IPS-NIHi7 (cell line): ENCODE measurements at regions not wholly inside any gene's neighbourhood (a gene's known extent, or its start where the extent isn't known, plus 50 kb on each side); places are given as distances from the start of the nearest gene placed in this dataset.
"Not testable (repeated sequence)": the region's sequence is repeated elsewhere in the genome, so short reads cannot be mapped to it uniquely, and the experiment has no call there.

ENCODE experiments used
- DNase-seq: peaks from one replicate; pipeline ENCODE4 v3.0.0; 2012; ENCODE audit warnings: mixed read lengths; ENCODE audit errors: extremely low spot score

DNA sequence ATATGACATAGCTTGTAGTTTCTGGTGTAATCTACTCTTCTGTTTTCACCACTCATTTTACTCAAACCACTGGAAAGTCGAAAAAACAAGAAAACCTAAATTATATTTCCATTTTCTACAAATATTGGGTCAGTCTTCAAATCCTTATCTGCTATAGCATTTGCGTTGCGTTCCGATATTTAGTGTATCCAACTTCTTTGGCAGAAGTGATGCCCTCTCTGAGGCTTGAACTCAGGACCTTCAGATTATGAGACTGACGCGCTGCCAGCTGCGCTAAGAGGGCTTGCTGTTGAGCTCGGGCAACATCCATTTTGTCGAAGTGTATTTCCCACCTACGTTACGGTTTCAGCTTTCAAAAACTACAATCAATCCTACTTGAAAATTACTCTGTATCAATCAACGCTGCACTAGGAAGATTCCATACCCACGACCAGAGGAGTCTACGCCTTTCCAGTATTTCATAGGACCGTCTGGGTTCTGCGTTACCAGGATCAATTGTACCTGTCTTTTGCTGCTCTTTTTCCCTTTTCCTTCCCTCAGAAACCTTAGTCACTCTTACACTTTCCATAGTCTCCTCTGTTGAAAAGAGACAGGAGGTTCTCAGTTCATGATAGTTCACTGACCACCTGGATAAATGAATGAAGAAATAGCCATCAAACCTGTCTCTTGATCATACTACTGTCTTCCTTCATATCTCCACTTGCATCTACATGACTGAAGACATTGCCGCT, 140.5 kb upstream of the ZNF322 start:
- not testable (repeated sequence) for DNase-seq

DNA sequence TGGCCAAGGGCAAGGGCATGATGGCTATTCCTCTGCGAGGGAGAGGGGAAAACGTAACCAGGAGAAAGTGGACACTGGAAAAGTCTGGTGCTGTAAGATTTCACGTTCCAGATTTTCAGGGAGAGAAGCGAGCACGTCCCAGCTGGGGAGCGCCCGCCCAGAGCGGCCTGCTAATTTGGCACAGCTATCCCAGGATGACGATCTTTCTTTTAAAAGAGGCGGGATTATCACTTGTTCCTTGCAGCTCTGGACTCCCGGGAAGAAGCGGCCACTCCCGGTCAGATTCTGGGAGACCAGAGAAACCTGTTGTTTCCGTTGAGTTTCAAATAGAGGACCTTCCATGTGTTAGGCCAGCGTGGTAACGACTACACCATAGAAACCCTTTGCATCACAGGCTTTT, 144.2 kb upstream of the ZNF322 start:
- not testable (repeated sequence) for DNase-seq

DNA sequence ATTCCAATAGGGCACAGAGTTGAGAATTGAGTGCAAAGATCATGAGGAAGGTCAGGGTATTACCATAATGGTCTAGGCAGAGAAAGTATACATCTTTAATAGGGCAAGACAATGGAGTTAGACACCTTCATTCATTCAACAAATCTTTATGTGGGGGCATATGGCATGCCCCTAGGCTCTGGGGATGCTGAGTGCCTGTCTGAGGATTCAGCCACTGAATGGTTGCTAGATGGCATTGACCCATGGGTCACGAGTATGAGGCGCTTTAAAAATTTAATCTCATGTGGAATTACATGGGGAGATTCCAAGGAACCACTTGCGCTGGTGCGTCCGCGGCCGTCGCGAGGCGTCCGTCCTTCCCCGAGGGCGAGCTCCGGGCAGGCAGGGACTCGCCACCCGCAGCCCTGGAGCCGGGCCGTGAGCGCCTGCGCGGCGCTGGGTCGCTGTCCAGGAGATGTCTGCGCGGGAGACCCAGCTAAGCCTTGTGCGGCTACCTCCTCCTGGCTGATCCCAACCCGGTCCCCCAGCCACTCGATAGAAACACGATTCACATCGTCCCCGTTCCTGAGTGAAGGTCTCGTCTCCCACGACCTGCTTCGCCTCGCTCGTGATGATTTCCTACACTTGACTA, 152.1 kb upstream of the ZNF322 start:
- DNase-seq, result not testable (repeated sequence)

DNA sequence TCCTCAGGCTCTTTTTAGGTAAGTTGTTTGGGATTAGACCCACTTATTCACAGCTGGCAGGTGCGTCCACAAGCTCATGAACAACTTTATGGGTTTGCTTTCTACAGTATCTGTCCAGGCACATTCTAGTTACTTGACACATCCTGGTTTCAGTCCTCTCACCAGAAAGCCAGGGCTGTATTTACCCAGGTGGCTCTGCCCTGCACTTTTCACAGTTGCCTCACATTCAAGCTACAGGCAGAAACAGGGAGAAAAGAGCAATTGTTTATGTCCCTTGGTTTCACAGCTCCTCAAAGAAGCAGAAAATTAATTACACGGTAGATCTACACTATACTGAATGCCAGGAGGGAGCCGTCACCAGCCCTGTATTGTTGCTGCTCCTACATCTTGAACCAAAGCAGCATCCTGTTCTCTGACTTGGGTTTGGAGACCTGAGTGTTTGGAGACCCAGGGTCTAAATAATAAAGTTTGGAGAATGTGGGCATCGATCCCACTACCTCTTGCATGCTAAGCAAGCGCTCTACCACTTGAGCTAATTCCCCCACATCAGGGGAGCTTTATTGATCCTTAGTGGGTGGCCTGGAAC, 159.2 kb upstream of the ZNF322 start:
- not testable (repeated sequence) for DNase-seq

DNA sequence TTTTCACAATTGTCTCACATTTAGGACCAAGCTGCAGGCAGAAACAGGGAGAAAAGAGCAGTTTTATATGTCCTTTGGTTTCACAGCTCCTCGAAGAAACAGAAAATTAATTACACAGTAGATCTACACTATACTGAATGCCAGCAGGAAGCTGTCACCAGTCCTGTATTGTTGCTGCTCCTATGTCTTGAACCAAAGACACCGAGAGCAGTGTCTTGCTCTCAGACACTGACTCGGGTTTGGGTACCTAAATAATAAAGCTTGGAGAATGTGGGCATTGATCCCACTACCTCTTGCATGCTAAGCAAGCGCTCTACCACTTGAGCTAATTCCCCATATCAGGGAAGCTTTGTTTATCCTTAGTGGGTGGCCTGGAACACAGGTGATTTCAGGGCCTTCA, 168.4 kb upstream of the ZNF322 start:
- DNase-seq, result not testable (repeated sequence)

DNA sequence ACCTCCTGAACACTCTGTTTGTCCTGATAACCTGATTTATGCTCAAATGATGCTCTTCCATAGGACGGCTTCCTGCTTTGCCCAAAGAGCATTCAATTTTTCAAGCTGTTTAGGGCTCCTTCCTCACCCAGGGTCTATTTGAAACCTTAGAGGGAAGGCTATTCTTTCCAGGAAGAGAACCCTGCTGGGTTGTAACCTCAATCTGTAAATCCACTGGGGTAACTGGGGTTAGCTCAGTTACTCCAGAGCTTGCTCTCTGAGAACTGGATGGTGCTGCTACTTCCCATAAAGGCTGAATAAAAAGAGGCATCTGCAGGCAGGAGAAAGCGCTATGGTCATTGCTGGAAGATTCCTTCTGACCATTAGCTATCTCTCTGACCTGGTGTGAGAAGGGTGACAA, 169.9 kb upstream of the ZNF322 start:
- DNase-seq, result not testable (repeated sequence)

DNA sequence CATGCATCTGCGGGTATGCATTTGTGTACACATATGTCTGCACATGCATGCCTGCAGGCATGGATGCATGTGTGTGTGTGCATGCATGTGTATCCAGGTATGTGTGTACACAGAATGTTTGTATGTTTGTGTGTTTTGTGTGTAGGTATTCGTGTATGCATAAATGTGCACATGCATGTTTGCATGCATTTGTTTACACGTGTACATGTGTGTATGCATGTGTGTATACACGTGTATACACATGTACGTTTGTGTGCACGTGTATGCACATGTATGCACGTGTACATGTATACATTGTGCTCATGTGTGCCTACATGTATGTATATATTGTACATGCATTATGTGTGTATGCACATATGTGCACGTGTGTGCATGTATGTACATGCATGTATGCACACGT, 171.4 kb upstream of the ZNF322 start:
- DNase-seq, result not testable (repeated sequence)

DNA sequence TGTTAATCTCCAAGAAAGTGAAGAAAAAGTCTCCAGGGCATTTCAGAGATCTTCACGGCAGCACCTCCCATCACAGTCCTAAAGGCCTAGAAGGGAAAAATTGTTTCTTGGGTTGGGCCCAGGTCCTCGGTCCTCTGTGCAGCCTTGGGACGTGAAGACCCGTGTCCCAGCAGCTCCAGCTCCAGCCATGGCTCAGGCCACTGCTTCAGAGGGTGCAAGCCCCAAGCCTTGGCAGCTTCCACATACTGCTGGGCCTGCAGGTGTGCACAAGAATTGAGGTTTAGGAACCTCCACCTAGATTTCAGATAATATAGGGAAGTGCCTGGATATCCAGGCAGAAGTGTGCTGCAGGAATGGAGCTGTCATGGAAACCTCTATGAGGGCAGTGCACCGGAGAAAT, 176.2 kb upstream of the ZNF322 start:
- DNase-seq, result not testable (repeated sequence)

DNA sequence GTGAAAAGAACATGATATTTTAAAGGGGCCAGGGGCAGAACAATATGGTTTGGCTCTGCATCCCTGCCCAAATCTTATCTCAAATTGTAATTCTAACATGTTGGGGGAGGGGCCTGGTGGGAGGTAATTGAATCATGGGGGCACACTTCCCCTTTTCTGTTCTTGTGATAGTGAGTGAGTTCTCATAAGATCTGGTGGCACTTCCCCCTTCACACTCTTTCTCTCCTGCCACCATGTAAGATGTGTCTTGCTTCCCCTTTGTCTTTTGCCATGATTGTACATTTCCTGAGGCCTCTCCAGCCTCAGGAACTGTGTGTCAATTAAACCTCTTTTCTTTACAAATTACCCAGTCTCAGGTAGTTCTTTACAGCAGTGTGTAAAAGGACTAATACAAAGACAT, 177.1 kb upstream of the ZNF322 start:
- not testable (repeated sequence) for DNase-seq

DNA sequence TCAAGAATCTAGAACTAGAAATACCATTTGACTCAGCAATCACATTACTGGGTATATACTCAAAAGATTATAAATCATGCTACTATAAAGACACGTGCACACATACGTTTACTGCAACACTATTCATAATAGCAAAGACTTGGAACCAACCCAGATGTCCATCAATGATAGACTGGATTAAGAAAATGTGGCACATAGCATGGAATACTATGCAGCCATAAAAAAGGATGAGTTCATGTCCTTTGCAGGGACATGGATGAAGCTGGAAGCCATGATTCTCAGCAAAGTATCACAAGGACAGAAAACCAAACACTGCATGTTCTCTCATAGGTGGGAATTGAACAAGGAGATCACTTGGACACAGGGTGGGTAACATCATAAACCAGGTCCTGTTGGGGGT, 185.3 kb upstream of the ZNF322 start:
- DNase-seq, result not testable (repeated sequence)

DNA sequence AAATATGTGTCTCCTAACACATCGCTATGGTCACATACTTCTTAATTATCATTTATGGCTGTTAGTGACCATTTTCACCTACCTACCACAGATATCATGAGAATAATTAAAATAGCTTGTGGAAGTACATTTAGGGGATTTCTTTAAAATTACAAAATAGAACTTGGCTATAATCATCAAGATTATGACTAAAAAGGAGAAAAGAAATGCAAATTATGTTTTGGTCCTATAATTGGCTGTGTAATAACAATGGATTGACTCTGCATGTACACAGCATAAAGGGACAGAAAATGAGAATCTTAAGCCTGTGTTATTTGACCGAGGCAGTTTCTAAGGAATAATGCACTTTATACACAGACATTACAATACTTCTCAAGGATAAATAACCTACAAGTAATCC, 197.7 kb upstream of the ZNF322 start:
- DNase-seq, result not testable (repeated sequence)

DNA sequence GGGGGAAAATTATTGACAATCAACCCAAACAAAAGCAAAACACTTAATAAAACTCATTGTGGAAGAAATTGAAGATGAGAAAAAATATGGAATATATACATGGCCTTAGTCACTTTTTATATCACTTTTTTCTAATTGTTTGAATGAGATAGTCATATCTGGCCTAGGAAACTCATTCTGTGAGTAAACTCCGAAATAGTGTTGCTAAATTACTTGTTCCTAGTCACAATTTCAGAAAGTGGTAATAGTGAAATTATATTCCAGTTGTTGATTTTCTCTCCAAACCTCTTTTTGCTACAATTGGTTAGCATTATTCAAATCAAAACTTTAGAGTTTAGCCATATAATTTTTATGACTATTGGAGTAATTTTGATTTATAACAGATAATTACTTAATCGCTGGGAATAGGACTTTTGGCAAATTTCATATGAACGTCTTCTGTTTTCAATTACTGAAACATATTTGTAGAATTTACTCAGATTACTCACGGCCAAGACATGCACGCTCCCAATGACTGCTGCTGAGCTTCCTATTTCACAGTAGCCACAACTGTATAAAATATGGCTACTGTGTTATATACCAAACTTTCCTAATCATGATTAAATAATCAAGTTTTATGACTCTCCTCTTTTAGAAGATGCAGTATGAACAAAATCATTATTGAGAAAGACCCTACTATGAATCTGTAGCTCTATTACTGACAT, 199.7 kb upstream of the ZNF322 start:
- DNase-seq, result not testable (repeated sequence)

DNA sequence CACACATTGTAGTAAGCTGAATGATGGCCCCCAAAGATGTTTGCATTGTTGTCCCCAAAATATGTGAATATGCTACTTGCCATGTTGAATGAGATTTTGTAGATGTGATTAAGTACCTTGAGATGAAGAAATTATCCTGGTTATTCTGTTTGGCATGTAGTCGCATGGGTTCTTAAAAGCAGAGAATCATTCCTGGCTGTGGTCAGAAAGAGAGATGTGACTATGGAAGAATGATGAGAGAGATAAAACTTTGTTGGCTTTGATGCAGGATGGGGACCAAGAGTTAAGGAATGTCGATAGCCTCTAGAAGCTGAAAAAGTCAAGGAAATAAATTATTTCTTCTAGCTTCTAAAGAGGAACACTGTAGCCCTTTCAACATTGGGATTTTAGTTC, 200.2 kb upstream of the ZNF322 start:
- not testable (repeated sequence) for DNase-seq

DNA sequence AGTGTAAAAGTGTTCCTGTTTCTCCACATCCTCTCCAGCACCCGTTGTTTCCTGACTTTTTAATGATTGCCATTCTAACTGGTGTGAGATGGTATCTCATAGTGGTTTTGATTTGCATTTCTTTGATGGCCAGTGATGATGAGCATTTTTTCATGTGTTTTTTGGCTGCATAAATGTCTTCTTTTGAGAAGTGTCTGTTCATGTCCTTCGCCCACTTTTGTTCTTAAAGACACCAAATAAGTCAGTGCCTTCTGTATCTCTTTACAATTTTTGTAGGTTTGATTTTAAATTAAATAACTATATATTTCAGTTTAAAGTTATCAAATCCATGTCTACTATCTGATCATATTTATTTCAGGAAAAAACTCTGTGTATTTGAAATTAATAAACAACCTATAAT, 202.4 kb upstream of the ZNF322 start:
- not testable (repeated sequence) for DNase-seq

DNA sequence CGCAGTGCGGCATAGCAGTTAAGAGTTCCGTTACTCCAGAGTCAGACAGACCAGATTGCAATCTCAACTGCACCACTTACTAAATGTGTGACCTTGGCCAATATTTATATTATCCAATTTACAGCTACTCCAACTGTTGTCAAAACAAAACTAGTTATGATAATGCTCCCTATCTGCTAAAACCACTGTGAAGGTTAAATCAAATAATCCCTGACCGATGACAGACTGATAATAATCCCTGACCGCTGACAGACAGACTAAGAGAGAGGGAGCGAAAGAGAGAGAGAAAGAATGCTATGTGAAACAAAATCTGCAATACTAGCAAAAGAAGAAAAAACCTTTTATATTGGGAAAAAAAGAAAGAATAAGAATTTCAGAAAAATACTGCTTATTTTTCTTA, 204.1 kb upstream of the ZNF322 start:
- DNase-seq, result not testable (repeated sequence)

DNA sequence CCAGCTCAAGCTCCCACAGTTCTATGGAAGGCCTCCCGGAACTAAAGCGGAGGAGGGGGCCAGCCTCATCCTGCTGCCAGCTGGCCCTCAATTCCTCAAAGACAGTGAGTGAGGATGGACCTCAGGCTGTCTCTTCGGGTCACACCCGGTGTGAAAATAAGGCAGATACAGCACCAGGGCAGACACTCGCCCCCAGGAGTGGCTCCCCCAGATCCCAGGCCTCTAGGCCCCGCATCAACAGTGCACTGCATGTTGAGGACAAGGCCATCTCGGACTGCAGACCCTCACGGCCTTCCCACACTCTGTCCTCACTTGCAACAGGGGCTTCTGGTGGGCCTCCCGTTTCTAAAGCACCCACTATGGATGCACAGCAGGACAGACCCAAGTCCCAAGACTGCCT, 239.2 kb upstream of the ZNF322 start:
- DNase-seq, result not testable (repeated sequence)

DNA sequence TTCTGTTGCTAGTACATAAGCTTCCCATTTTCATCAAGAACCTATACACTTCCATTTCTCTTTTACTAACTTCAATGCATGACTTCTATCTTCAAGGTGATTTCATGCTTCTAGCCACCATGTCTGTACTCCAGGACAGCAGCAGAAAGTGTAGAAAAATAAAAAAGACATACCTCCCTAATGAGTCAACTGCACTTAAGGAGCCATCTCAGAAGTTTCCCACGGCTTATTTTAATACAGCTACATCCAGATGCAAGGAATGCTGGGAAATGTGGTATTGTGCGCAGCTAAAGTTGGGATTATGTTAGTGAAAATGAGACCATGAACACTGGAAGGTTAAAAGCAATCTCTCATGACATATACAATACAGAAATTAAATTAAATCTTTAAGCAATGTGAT, 264.7 kb upstream of the ZNF322 start:
- not testable (repeated sequence) for DNase-seq

DNA sequence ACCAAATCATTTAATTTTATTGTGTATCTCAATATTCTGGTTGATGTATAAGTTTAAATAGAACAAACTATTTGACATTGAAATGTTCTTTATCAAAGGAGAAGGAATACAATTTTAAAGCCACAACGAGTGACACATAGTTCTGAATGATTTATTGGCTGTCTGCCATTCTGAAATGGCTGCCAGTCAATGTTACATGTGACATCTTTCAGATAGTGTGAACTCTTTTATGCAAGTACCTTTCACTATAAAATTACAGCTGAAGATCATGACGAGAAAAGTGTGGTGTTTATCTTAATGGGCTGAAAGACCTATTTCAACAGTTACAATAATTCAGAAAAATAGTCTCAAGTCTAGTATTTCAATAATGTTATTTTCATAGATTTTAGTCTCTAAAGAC, 268.6 kb upstream of the ZNF322 start:
- DNase-seq, result not testable (repeated sequence)

DNA sequence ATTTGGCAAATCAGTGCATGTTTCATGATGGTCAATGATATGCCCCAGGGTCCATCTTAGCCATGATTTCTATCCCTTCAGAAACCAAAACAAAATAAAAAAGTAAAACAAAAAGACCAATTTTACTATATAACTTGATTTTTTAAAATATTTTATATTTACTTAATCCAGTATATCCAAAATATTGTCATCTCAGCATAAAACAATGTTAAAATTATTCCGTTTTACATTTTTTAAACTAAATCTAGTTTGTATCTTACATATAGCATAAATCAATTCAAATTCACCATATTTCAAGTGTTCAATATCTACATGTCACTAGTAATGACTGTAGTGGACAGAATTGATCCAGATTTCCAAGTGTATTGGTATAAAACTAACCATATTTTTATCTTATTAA, 277.7 kb upstream of the ZNF322 start:
- DNase-seq, result not testable (repeated sequence)

DNA sequence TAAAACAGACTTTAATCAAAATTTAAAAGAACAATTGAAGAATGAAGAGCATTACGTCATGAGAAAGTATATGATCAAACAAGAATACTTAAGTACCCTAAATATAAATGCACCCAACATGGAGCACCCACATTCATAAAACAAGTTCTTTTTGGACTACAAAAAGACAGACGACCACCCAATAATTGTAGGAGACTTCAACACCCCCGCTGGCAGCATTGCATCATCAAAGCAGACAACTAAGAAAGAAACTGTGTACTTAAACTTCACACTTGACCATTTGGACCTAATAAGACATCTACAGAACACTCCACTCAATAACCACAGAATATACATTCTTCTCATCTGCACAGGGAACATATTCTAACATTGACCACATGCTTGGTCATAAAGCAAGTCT, 291.7 kb upstream of the ZNF322 start:
- not testable (repeated sequence) for DNase-seq

DNA sequence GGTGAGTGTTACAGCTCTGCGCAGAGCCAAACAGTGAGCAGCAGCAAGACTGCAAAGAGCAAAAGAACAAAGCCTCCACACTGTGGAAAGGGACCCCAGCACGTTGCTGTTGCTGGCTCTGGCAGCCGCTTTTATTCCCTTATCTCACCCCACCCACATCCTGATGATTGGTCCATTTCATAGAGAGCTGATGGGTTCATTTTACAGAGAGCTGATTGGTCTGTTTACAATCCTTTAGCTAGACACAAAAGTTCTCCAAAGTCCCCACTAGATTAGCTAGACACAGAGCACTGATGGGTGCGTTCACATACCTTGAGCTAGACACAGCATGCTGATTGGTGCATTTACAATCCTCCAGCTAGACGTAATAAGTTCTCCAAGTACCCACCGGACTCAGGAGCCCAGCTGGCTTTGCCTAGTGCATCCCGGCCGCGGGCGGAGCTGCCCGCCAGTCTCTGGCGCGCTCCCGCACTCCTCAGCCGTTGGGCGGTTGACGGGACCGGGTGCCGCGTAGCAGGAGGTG, 291.4 kb upstream of the PRSS16 start:
- not testable (repeated sequence) for DNase-seq

DNA sequence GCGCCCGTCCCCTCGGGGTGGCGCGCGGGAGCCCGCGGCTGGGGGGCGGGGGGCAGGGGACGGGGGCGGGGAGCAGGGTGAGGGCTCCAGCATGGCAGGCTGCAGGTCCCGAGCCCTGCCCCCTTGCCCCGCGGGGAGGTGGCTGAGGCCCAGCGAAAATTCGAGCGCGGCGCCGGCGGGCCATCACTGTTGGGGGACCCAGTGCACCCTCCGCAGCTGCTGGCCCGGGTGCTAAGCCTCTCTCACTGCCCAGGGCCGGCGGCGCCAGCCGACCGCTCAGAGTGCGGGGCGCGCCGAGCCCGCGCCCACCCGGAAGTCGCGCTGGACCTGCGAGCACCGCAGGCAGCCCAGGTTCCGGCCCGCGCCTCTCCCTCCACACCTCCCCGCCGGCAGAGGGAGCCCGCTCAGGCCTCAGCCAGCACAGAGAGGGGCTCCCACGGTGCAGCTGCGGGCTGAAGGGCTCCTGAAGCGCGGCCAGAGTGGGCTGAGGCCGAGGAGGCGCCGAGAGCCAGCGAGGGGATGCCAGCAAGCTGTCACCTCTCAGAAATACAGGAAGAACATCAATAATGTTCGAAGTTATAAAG, 290.8 kb upstream of the PRSS16 start:
- not testable (repeated sequence) for DNase-seq
